Natural killer cell (primary cell): ENCODE measurements at regions not wholly inside any gene's neighbourhood (a gene's known extent, or its start where the extent isn't known, plus 50 kb on each side); places are given as distances from the start of the nearest gene placed in this dataset.

Experiments
- ATAC-seq, 3 donors: fragments of 150-1000 bp in 2 of 3; fragments of 200-7000 bp in 1 of 3; cut with Tn5 transposase; 1 replicate in 1 of 3; 2 replicates in 2 of 3; pipeline ENCODE4 v1.10.0; 2021; ENCODE audit warnings: mild to moderate bottlenecking in 2 of 3, moderate library complexity in 2 of 3
- DNase-seq, 2 donors: peaks; one replicate each; pipeline versions ENCODE4 v3.0.0 to v3.0.0-alpha.2; 2013 to 2021; ENCODE audit warnings: mixed read lengths in 1 of 2
- H3K27ac ChIP-seq: one replicate; pipeline ENCODE4 v1.5.1; 2013; ENCODE audit warnings: mild to moderate bottlenecking, low read length
- H3K27me3 ChIP-seq: one replicate; pipeline ENCODE4 v1.6.1; 2013; ENCODE audit warnings: low read length; ENCODE audit not compliant: control insufficient read depth, insufficient read depth
- H3K36me3 ChIP-seq: one replicate; pipeline ENCODE4 v1.6.1; 2013; ENCODE audit warnings: low read length; ENCODE audit not compliant: control insufficient read depth, insufficient read depth
- H3K4me1 ChIP-seq: one replicate; pipeline ENCODE4 v1.6.1; 2013; ENCODE audit warnings: low read length; ENCODE audit not compliant: control insufficient read depth, insufficient read depth
- H3K4me3 ChIP-seq: one replicate; pipeline ENCODE4 v1.5.1; 2013; ENCODE audit warnings: low read length
- H3K9me3 ChIP-seq: one replicate; pipeline ENCODE4 v1.6.1; 2013; ENCODE audit warnings: low read length; ENCODE audit not compliant: control insufficient read depth, insufficient read depth
- H3K27ac Mint-ChIP-seq, 2 donors: one replicate each; pipeline ENCODE4 v1.8.0; 2022; ENCODE audit warnings: mild to moderate bottlenecking in 2 of 2, mixed read lengths in 2 of 2, moderate library complexity in 1 of 2
- H3K27me3 Mint-ChIP-seq, 2 donors: one replicate each; pipeline ENCODE4 v1.8.0; 2022; ENCODE audit warnings: low read depth in 2 of 2, mixed read lengths in 2 of 2
- H3K36me3 Mint-ChIP-seq: one replicate; pipeline ENCODE4 v1.8.0; 2022; ENCODE audit warnings: mixed read lengths
- H3K4me1 Mint-ChIP-seq, 2 donors: one replicate each; pipeline ENCODE4 v1.8.0; 2022; ENCODE audit warnings: mixed read lengths in 2 of 2
- H3K4me3 Mint-ChIP-seq: one replicate; pipeline ENCODE4 v1.8.0; 2022; ENCODE audit warnings: mild to moderate bottlenecking, moderate library complexity, mixed read lengths
- H3K9me3 Mint-ChIP-seq, 2 donors: one replicate each; pipeline ENCODE4 v1.8.0; 2022; ENCODE audit warnings: mixed read lengths in 2 of 2
- CTCF ChIP-seq: fragments of 200-600 bp; IDR thresholded peaks from one replicate; pipeline ENCODE4 v1.8.0; 2022; ENCODE audit warnings: antibody characterized with exemption
- WGBS: methylation state at CpG from one replicate; pipeline ENCODE4 v1.1.7; 2013; ENCODE audit warnings: missing lambda C conversion rate; ENCODE audit not compliant: insufficient coverage; 5-methylcytosine and 5-hydroxymethylcytosine counted together
- intact Hi-C: fragments of 100-400 bp; cut with micrococcal nuclease; formaldehyde crosslinking; loops from one replicate; pipeline ENCODE4 v1.14.2; 2022

GRCh38 chr3:176737480-176738110 lies 459.7 kb downstream of the TBL1XR1 start:
- Histone ChIP-seq H3K4me3 (no peak overlapping the region), H3K27me3 (no peaks in the 10 kb centered on the region), H3K9me3 (no peaks in the 10 kb centered on the region), H3K27ac (no peak overlapping the region), H3K4me1 (no peaks in the 10 kb centered on the region), H3K36me3 (no peaks in the 10 kb centered on the region)
- intact Hi-C loops = no loop called here
- no peaks in the 10 kb centered on the region for H3K36me3 Mint-ChIP-seq
- ATAC-seq (no peak), DNase-seq (no peak)
- 73% methylated on average over 4 of the region's 4 CpGs for WGBS
- H3K27me3 Mint-ChIP-seq = no peaks in the 10 kb centered on the region
- H3K4me3 Mint-ChIP-seq = no peak overlapping the region
- H3K27ac Mint-ChIP-seq = no peak overlapping the region
- no peaks in the 10 kb centered on the region for H3K4me1 Mint-ChIP-seq
- peaks cover 2 to 6% of the 10 kb centered on the region in 2 donors for H3K9me3 Mint-ChIP-seq
- TF ChIP-seq CTCF = no peak

DNA sequence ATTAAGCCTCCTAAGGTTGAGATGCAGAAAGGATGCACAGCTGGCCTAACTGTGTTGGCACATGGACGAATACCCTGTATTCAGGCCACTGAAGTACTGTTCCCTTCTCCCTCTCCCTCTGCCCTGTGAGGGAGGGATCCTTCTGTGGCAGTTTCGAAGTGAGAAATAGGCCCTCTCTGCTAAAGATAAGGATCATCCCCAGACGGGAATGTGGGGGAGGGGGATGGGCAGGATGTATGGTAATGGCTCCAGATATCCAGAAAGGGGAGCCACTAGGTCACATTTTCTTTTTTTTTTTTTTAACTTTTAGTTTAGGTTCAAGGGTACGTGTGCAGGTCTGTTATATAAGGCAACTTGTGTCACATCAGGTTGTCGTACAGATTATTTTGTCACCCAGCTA lies 463.1 kb downstream of the TBL1XR1 start:
- Histone ChIP-seq H3K27ac (no peak overlapping the region), H3K9me3 (no peaks in the 10 kb centered on the region), H3K36me3 (no peaks in the 10 kb centered on the region), H3K27me3 (no peaks in the 10 kb centered on the region), H3K4me3 (no peak overlapping the region), H3K4me1 (no peaks in the 10 kb centered on the region)
- no peak for DNase-seq
- 86% methylated on average over 5 of the region's 5 CpGs for WGBS
- no peak for TF ChIP-seq CTCF
- Mint-ChIP-seq H3K4me3 (no peak overlapping the region), H3K27me3 (no peaks in the 10 kb centered on the region), H3K36me3 (no peaks in the 10 kb centered on the region), H3K9me3 (peaks cover 2 to 6% of the 10 kb centered on the region in 2 donors), H3K27ac (no peak overlapping the region), H3K4me1 (no peaks in the 10 kb centered on the region)
- intact Hi-C loops = no loop called here
- no peak for ATAC-seq

DNA sequence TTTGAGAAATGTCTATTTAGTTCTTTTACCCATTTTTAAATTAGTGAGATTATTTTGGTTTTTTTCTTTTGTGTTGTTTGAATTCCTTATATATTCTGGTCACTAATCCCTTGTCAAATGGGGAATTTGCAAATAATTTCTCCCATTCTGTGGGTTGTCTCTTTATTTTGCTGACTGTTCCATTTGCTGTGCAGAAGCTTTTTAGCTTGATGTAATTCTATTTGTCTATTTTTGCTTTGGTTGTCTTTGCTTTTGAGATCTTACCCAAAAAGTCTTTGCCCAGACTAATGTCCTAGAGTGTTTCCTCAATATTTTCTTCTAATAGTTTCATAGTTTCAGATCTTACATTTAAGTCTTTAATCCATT lies 472.9 kb downstream of the TBL1XR1 start:
- Mint-ChIP-seq H3K9me3 (peaks cover 2 to 9% of the 10 kb centered on the region in 2 donors), H3K4me3 (no peak overlapping the region), H3K36me3 (no peaks in the 10 kb centered on the region), H3K4me1 (no peaks in the 10 kb centered on the region), H3K27ac (no peak overlapping the region), H3K27me3 (no peaks in the 10 kb centered on the region)
- Histone ChIP-seq H3K27me3 (no peaks in the 10 kb centered on the region), H3K4me1 (no peaks in the 10 kb centered on the region), H3K27ac (no peak overlapping the region), H3K36me3 (no peaks in the 10 kb centered on the region), H3K9me3 (no peaks in the 10 kb centered on the region), H3K4me3 (no peak overlapping the region)
- no peak for TF ChIP-seq CTCF
- no peak for DNase-seq
- intact Hi-C loops = no loop called here
- no peak for ATAC-seq

GRCh38 chr3:176723758-176724393 lies 473.4 kb downstream of the TBL1XR1 start:
- no peak for TF ChIP-seq CTCF
- ATAC-seq (no peak), DNase-seq (no peak)
- Mint-ChIP-seq H3K9me3 (peaks cover 2 to 9% of the 10 kb centered on the region in 2 donors), H3K4me1 (no peaks in the 10 kb centered on the region), H3K36me3 (no peaks in the 10 kb centered on the region), H3K27me3 (no peaks in the 10 kb centered on the region), H3K4me3 (no peak overlapping the region), H3K27ac (no peak overlapping the region)
- H3K27me3 ChIP-seq = no peaks in the 10 kb centered on the region
- no peaks in the 10 kb centered on the region for H3K36me3 ChIP-seq
- no peaks in the 10 kb centered on the region for H3K4me1 ChIP-seq
- H3K27ac ChIP-seq = no peak overlapping the region
- H3K4me3 ChIP-seq = no peak overlapping the region
- no peaks in the 10 kb centered on the region for H3K9me3 ChIP-seq
- intact Hi-C loops = no loop called here
